Transverse colon (tissue), 4 donors: ENCODE measurements at regions not wholly inside any gene's neighbourhood (a gene's known extent, or its start where the extent isn't known, plus 50 kb on each side); places are given as distances from the start of the nearest gene placed in this dataset.

Experiments used
- EP300 ChIP-seq: sonication (generic); formaldehyde crosslinking; IDR thresholded peaks from one replicate; pipeline ENCODE4 v1.6.1; 2017; ENCODE audit warnings: antibody characterized with exemption, low read depth
- POLR2A ChIP-seq: fragments of 450-650 bp; IDR thresholded peaks from one replicate; pipeline ENCODE4 v1.6.1; 2016; ENCODE audit warnings: antibody characterized with exemption, mild to moderate bottlenecking, moderate library complexity
- POLR2AphosphoS5 ChIP-seq, 3 donors: sonication (generic); formaldehyde crosslinking; IDR thresholded peaks; one replicate each; pipeline ENCODE4 v1.6.1; 2016; ENCODE audit warnings: antibody characterized with exemption in 3 of 3
- TF ChIP-seq, protein P1 (sequence below), 5 experiments: fragments of 200-600 bp in 3 of 5; fragments of 450-650 bp in 2 of 5; sonication (generic) in 3 of 5; IDR thresholded peaks; 1 replicate in 2 of 5; 2 replicates in 3 of 5; pipeline ENCODE4 v1.5.1; 2016 to 2017; ENCODE audit warnings: antibody characterized with exemption in 5 of 5, inconsistent platforms in 3 of 5, mild to moderate bottlenecking in 2 of 5, moderate library complexity in 1 of 5

DNA sequence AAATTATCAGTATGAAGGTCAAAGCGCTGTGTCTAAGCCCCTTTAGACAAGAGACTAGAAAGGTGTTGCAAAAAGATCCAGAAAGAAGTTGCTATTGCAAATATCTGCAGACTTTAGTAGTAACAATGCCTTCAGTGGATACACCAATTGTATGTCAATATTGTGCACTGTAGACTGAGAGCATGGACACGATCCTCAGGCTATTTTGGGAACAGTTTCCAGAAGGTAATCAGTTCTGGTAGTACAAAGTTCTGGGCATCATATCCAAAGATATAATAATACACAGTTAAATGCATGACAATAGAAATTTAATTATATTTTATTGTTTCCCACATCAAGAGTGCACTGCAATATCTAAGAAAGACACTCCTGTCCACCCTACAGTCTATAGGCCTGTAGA is 84.1 kb upstream of the LUZP2 start:
- TF ChIP-seq, protein P1, sequence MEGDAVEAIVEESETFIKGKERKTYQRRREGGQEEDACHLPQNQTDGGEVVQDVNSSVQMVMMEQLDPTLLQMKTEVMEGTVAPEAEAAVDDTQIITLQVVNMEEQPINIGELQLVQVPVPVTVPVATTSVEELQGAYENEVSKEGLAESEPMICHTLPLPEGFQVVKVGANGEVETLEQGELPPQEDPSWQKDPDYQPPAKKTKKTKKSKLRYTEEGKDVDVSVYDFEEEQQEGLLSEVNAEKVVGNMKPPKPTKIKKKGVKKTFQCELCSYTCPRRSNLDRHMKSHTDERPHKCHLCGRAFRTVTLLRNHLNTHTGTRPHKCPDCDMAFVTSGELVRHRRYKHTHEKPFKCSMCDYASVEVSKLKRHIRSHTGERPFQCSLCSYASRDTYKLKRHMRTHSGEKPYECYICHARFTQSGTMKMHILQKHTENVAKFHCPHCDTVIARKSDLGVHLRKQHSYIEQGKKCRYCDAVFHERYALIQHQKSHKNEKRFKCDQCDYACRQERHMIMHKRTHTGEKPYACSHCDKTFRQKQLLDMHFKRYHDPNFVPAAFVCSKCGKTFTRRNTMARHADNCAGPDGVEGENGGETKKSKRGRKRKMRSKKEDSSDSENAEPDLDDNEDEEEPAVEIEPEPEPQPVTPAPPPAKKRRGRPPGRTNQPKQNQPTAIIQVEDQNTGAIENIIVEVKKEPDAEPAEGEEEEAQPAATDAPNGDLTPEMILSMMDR (IDR thresholded peaks at IDR 0.05), result no peak
- no peak for TF ChIP-seq POLR2AphosphoS5 (IDR thresholded peaks at IDR 0.05)
- no peak for TF ChIP-seq POLR2A
- TF ChIP-seq EP300, result no peak
